HG02943 (cell line): ENCODE measurements at regions not wholly inside any gene's neighbourhood (a gene's known extent, or its start where the extent isn't known, plus 50 kb on each side); places are given as distances from the start of the nearest gene placed in this dataset.

Experiments
- ATAC-seq: cut with Tn5 transposase; IDR thresholded peaks from one replicate; pipeline ENCODE4 v1.9.1; 2021; ENCODE audit warnings: mild to moderate bottlenecking, low read depth, moderate library complexity; ENCODE audit not compliant: unreplicated experiment

GRCh38 chr13:27014406-27015359 is 156.9 kb downstream of the USP12 start:
- no peak for ATAC-seq

GRCh38 chr13:27012482-27013197 is 159.0 kb downstream of the USP12 start:
- no peak for ATAC-seq

- no peak for ATAC-seq
Observed at GRCh38 chr13:27011661-27012060, 159.9 kb downstream of the USP12 start.

GRCh38 chr13:27008733-27009132 is 162.9 kb downstream of the USP12 start:
- no peak for ATAC-seq

DNA sequence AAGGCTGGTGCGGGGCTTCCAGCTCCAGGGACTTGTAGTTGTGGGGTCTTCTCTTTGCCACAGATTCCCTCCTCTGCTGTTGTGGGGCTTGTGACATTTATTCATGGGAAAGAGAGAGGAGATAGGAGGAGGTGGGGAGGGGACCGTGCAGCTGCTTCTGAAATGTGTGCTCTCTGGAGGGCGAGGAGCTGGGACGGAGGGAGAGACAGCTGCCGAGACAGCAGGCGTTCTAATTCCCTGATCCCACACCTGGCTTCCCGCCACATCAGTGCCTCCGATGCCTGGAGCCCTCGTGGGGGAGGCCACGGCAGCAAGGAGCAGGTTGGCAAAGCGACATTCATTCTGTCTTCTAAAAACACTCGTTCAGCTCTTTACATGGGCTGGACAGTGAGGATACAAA is 164.4 kb downstream of the USP12 start:
- no peak for ATAC-seq

GRCh38 chr13:27006519-27007161 is 165.0 kb downstream of the USP12 start:
- ATAC-seq, result no peak

GRCh38 chr13:27005976-27006518 is 165.6 kb downstream of the USP12 start:
- no peak for ATAC-seq

- ATAC-seq, result no peak
Observed at GRCh38 chr13:27005556-27005955, 166.1 kb downstream of the USP12 start.

DNA sequence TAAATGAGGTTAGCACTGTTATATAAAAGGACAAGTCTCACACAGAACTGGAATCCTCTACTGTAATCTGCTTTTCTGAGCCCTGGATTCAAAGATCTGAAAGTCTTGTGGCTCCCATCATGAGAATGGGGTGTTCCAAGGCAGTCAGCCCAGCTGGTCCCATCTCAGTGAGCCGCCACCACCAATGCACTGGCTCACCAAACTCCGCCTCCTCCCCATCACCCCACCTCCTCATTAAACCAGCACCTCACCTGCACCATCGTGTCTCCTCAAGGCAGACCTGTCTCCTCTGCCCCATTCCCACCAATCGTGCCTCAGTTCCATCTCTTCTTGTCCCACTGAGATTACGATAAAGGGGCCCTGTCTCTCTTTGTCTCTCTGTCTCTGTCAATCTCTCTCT is 166.7 kb downstream of the USP12 start:
- no peak for ATAC-seq

GRCh38 chr13:27004326-27004725 is 167.3 kb downstream of the USP12 start:
- ATAC-seq, result no peak

- no peak for ATAC-seq
Observed at GRCh38 chr13:27001705-27002104, 169.9 kb downstream of the USP12 start.

GRCh38 chr13:27000686-27001085 is 170.9 kb downstream of the USP12 start:
- no peak for ATAC-seq

DNA sequence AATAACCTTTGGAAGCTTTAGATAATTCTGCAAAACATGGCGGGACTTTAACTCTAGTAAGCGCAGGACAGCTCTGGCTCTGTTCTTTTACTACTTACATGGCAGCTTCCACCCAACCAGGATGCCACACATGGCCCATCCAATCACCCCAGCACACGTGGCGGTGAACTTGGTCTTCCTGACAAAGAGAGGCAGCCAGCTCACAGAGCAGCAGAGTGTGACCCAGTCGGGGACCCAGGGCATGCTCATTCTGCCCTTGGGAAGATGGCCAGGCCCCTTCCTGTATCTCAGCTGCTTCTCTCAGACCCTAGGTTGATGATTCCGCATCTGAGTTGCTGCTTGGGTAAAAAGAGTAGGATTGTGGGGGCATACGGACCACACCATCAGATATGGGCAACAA is 172.1 kb downstream of the USP12 start:
- ATAC-seq, result no peak

- no peak for ATAC-seq
Observed at GRCh38 chr13:26998292-26998691, 173.3 kb downstream of the USP12 start.

GRCh38 chr13:26996965-26997752 is 174.5 kb downstream of the USP12 start:
- ATAC-seq, result peak; percentile 90

DNA sequence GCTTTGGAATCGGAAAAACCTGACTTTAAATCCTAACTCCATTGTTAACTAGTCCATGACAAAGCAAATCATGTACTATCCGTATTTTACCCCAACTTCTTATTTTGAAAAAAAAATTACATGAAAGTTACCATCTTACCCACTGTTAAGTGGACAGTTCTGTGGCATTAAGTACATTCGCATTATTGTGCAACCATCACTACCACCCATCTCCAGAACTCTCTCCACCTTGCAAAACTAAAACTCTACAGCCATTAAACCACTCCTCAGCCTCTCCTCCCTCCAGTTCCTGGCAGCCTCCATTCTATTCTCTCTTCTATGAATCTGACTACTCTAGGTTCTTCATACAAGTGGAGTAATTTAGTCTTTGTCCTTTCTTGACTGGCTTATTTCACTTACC is 176.5 kb downstream of the USP12 start:
- ATAC-seq, result no peak

GRCh38 chr13:26993780-26994179 is 177.8 kb downstream of the USP12 start:
- no peak for ATAC-seq

DNA sequence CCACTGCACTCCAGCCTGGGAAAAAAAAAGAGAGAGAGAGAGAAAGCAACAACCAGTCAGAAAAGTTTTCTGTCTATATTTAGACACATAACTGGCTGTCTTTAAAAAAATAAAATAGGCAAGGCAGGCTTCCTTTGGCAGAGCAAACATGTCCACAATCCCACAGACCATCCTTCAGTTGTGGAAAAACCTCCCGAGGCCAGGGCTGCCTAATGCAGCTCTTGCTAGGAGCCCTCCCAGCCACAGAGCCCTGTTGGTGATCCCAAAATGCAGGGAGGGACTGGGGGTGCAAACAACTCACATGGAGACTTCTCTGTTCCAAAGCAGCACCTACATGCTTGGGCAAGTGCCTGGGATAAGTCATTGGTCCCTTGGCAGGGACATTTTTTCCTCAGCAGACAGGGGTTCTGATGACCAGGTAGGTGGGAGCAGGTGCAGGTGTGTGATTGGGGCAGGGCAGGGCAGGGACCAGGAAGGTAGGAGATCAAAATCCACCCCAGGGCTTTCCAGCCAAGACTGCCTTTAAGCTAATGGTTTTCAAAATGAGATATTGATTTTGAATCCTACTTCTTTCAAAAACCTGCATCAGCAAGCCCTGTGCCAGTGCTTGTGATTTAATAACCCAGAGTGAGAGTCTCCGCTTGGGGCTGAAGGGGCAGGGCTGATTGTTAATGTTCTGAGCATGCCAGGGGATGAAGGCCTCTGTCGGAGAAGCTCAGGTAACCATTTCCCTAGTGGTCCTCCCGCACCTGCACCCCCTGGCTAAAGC is 178.5 kb downstream of the USP12 start:
- no peak for ATAC-seq

GRCh38 chr13:26991508-26992181 is 180.0 kb downstream of the USP12 start:
- no peak for ATAC-seq
